Fibroblast of skin of left quadriceps (primary cell): ENCODE measurements at regions not wholly inside any gene's neighbourhood (a gene's known extent, or its start where the extent isn't known, plus 50 kb on each side); places are given as distances from the start of the nearest gene placed in this dataset.

Experiments used
- DNase-seq, 2 experiments: peaks; one replicate each; pipeline ENCODE4 v3.0.0-alpha.2; 2013; ENCODE audit warnings: low read depth in 2 of 2

DNA sequence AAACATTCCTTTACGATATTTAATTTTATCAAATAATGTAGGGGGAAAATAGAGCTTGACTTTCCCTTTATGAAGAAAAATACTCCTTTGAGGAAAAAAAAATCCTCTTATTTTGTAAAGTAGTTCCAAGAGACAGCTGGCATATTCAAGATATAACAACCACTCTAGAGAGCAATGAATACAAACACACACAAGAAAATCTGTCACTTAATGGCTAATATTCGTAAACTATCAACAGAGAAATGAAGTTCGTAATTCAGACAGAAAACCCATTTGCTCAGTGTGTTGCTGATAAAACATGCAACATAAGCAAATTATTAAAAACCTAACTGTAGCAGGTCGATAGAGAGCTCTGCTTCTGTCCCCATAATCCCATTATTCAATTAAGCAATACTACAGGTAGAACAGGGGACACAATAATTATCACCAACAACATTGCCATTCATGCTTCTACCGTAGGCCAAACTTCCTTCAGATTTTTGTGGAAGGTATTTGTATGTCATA is 714.4 kb upstream of the MARCKS start:
- no peak for DNase-seq

- no peak for DNase-seq
Observed at GRCh38 chr6:113143206-113143605, 713.9 kb upstream of the MARCKS start.

GRCh38 chr6:113144117-113144516 is 713.0 kb upstream of the MARCKS start:
- DNase-seq, result no peak

DNA sequence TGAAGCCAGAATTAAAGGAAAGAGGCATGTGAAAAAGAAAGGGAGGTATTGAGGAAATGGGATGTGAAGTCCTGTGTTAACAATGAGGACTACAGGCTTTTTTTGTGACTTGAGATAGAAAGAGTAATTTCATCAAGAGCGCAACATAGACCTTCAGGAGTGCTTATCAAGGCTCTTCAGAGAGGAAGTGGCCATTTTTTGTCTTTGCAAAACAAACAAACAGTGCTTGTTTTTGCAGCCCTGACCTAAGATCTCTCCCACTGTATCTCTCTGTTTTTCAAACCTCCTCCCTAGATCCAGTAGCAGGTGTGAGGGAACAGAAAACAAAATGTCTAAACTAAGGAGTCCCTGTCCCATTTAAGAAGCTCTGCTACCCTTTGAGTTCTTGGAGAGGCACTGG is 710.3 kb upstream of the MARCKS start:
- no peak for DNase-seq

GRCh38 chr6:113147544-113147943 is 709.6 kb upstream of the MARCKS start:
- peak; percentile 96 for DNase-seq

- DNase-seq, result peak; percentile 52 to 57
Observed at GRCh38 chr6:113148566-113148965, 708.6 kb upstream of the MARCKS start.

DNA sequence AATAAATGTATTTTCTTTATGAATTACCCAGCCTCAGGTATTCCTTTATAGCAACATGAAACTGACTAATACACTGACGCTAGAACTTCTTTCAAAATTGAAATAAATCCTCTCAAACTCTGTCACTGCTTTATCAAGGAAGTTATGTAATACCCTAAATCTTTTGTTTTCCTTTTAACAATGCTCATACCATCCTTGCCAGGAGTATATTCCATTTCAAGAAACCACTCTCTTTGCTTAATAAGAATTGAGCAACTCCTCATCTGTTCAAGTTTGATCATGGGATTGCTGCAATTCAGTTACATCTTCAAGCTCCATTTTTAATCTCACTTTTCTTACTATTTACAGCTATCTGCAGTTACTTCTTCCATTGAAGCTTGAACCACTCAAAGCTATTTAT is 707.6 kb upstream of the MARCKS start:
- DNase-seq, result no peak

DNA sequence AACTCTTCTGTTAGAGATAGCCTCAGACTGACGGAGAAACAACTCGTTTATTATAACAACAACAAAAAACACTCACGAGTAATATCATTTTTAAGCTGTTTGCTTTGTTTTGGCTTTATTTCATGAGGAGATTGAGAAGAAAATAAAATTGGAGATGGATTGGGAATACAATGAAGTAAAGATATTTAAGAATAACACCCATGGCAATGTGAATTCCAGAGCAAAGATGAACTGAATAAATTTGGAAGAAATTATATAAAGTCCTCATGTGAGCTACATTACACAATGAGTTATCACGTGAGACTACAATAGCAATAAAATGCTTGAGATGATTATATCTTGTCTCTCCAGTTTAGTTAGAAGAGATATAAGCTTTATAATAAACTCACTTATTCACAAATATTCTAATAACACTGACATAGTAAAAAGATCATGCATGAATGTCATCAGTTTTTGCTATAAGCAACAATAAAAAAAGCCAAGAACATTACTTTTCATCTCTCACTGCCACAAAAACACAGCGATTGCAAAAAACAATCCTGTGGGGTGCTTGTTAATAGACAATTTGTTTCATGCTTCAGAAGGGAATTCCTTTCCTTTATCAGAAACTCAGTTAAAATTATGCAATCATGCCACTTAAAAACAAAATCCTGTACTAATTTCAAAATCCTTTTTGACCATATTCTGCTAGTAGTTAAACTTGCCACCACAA is 696.7 kb upstream of the MARCKS start:
- DNase-seq, result no peak

DNA sequence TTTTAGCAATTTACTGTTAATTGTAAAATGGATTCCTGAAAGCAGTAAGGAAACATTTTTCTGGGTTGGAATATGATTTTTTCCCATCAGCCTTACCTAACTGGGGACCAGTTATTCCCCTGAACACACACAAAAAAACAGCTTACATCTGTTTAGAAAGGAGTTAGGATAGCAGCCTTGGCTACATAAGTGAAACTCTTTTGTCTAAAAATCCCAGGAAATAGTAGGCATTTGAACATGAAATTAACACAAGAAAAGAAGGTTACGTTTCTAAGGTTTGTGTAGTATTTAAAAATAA is 696.2 kb upstream of the MARCKS start:
- no peak for DNase-seq

DNA sequence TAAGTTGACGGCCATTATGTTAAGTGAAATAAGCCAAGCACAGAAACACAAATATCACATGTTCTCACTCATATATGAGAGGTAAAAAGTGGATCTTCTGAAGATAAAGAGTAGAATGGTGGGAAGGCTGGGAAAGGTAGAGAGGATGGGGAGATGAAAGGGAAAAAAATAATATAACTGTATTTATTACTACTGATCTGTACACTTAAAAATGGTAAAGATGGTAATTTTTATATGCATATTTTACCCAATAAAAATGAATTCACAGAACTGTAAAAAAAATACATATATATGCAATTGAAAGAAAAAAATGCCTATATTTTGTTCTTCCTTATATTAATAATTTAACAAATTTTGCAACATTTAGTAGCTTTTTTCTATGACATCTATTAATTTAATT is 694.4 kb upstream of the MARCKS start:
- DNase-seq, result no peak

DNA sequence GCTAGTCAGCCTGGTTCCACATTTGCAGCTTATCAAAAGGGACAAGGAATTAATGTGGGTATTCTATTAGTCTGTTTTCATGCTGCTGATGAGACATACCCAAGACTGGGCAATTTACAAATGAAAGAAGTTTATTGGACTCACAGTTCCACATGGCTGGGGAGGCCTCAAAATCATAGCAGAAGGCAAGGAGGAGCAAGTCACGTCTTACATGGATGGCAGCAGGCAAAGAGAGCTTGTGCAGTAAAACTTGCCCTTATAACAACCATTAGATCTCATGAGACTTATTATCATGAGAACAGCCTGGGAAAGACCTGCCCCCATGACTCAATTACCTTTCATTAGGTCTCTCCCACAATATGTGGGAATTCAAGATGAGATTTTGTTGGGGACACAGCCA is 689.1 kb upstream of the MARCKS start:
- DNase-seq, result no peak

- no peak for DNase-seq
Observed at GRCh38 chr6:113169484-113169883, 687.7 kb upstream of the MARCKS start.

GRCh38 chr6:113170454-113170853 is 686.7 kb upstream of the MARCKS start:
- DNase-seq, result no peak

- DNase-seq, result no peak
Observed at GRCh38 chr6:113171882-113172281, 685.3 kb upstream of the MARCKS start.

GRCh38 chr6:113172531-113172966 is 684.6 kb upstream of the MARCKS start:
- no peak for DNase-seq

DNA sequence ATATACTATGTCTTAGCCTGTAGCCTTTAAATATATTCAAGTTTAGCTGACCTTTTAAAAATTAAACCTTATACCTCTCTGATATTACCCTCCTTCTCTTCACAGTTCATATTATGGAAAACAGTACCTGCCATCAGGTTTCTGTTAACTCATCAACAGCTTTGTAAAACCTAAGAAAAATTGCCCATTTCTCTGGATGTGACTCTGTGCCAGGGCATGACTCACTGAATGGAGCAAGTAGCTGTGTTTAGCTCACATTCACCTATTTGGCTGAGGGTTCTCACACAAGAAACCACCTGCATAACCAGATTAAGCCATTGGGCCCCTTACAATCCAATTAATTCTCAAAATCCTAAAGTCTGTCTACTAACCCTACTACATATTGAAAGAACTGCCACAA is 678.8 kb upstream of the MARCKS start:
- no peak for DNase-seq

GRCh38 chr6:113181164-113181563 is 676.0 kb upstream of the MARCKS start:
- no peak for DNase-seq

GRCh38 chr6:113182370-113183141 is 674.6 kb upstream of the MARCKS start:
- peak; percentile 83 to 86 for DNase-seq

- DNase-seq, result peak; percentile 85 to 86
Observed at GRCh38 chr6:113184291-113184690, 672.9 kb upstream of the MARCKS start.

GRCh38 chr6:113184736-113185135 is 672.4 kb upstream of the MARCKS start:
- DNase-seq, result no peak

GRCh38 chr6:113185299-113185698 is 671.8 kb upstream of the MARCKS start:
- DNase-seq, result no peak

- peak; percentile 52 to 59 for DNase-seq
Observed at GRCh38 chr6:113187661-113188060, 669.5 kb upstream of the MARCKS start.

DNA sequence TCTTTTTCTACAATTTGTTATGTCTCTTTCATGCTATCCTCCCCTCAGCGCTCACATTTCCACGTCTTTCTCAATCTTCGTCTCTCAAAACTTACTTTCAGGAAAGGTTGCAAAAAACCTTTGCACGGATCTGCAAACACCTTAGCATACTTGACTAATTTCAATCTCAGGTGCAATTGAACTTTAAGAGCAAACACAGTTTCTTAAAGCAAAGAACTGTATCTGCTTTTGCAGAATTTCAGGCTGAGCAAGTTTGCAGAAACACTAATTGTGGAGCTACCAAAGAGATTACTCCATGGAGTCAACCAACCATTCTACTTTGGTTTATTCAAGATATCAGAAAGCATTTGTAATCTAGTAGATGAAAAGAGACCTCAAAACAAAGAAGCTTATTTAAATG is 668.2 kb upstream of the MARCKS start:
- no peak for DNase-seq
